ENCODE measurements at regions not wholly inside any gene's neighbourhood (a gene's known extent, or its start where the extent isn't known, plus 50 kb on each side); places are given as distances from the start of the nearest gene placed in this dataset.

DNA sequence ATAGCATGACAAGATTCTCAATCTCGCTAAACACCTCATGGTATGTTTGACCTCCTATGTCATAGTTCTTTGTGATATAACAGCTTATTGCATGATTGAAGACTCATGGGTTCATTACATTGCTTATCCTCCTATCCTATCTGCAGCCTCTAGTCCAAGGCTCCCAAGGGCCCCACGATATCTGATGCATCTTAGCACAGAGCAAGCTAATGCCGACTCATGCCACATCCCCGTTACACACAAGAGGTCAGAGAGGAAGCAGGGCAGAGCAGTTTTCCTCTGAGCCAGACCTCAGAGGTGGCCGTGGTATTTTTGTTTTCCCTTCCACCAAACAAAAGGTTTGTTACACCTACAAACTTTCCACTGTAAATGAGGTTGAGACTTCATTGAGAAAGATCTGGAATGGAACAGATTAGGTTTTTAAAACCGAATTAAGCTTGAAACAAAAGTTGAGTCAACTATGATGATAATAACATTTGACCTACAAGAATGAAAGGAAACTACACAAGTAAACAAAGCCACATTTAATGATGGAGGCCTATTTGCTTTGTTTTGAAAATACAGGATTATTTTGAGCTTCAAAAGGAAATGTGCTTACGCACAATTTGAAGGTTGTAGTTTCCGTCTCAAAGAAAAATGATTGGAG is 133.9 kb upstream of the MYLIP start:
- no peak overlapping the region for H3K9ac ChIP-seq (ENCODE audit: low read length)
- no peaks in the 10 kb centered on the region for H3K9me3 ChIP-seq (ENCODE audit: control insufficient read depth, insufficient read depth, low read depth, low read length)
- no peaks in the 10 kb centered on the region for H3K36me3 ChIP-seq (ENCODE audit: control insufficient read depth, insufficient read depth, low read length)
- peaks cover 10% of the 10 kb centered on the region for H3K4me1 ChIP-seq (ENCODE audit: control insufficient read depth, insufficient read depth, low read length)
- H3K27me3 ChIP-seq (ENCODE audit: control insufficient read depth, insufficient read depth, low read length), result no peaks in the 10 kb centered on the region
- no peak overlapping the region for H3K4me3 ChIP-seq (ENCODE audit: low read depth, low read length)
- H3K27ac ChIP-seq (ENCODE audit: low read depth, low read length), result no peak overlapping the region

- Histone ChIP-seq H3K4me3 (ENCODE audit: low read depth, low read length) (no peak overlapping the region), H3K9ac (ENCODE audit: low read length) (no peak overlapping the region), H3K27me3 (ENCODE audit: control insufficient read depth, insufficient read depth, low read length) (no peaks in the 10 kb centered on the region), H3K4me1 (ENCODE audit: control insufficient read depth, insufficient read depth, low read length) (peaks cover 10% of the 10 kb centered on the region), H3K27ac (ENCODE audit: low read depth, low read length) (no peak overlapping the region), H3K36me3 (ENCODE audit: control insufficient read depth, insufficient read depth, low read length) (no peaks in the 10 kb centered on the region), H3K9me3 (ENCODE audit: control insufficient read depth, insufficient read depth, low read depth, low read length) (no peaks in the 10 kb centered on the region)
These were observed 135.1 kb upstream of the MYLIP start for GRCh38 chr6:15993716-15994228.

DNA sequence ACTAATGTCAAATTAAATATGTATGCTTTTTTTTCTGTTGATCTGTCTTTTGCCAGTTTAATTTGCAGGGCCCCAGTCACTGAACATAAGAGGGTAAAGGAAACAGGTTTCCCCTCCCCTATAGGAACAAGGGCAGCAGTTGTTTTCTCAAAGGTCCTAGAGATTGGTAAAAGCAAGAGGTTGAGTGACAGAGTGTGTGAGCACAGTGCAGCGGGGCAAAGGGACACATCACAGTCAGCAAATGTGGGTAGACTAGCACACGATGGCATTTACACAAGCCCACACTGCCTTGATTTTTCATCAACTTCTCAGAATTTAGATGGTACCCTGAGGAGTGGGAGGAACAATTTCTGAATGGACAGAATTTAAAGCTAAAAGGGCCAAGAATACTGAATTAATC is 138.7 kb upstream of the MYLIP start:
- Histone ChIP-seq H3K27ac (ENCODE audit: low read depth, low read length) (no peak overlapping the region), H3K9ac (ENCODE audit: low read length) (no peak overlapping the region), H3K4me1 (ENCODE audit: control insufficient read depth, insufficient read depth, low read length) (peaks cover 12% of the 10 kb centered on the region), H3K9me3 (ENCODE audit: control insufficient read depth, insufficient read depth, low read depth, low read length) (no peaks in the 10 kb centered on the region), H3K27me3 (ENCODE audit: control insufficient read depth, insufficient read depth, low read length) (no peaks in the 10 kb centered on the region), H3K4me3 (ENCODE audit: low read depth, low read length) (no peak overlapping the region), H3K36me3 (ENCODE audit: control insufficient read depth, insufficient read depth, low read length) (no peaks in the 10 kb centered on the region)

DNA sequence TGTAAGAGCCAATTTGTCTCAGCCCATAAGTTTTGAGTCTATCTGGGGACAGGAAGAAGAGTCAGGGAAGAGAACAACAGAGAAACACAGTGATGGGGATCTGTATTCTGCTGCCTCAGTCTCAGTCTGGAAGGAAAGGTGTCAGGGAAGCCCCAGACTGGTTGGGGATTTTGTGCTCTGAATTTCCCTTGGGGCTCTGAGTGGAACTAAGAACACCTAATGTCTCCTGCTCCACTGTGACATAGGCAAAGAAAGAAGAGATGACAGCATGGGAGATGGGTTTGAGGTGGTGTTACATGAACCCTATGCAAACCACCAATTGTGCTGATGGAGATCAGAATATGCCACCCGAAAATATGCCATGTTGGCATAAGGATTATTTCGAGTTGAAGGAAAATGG is 139.5 kb upstream of the MYLIP start:
- H3K27ac ChIP-seq (ENCODE audit: low read depth, low read length), result no peak overlapping the region
- no peaks in the 10 kb centered on the region for H3K27me3 ChIP-seq (ENCODE audit: control insufficient read depth, insufficient read depth, low read length)
- H3K36me3 ChIP-seq (ENCODE audit: control insufficient read depth, insufficient read depth, low read length), result no peaks in the 10 kb centered on the region
- no peak overlapping the region for H3K4me3 ChIP-seq (ENCODE audit: low read depth, low read length)
- no peaks in the 10 kb centered on the region for H3K9me3 ChIP-seq (ENCODE audit: control insufficient read depth, insufficient read depth, low read depth, low read length)
- H3K4me1 ChIP-seq (ENCODE audit: control insufficient read depth, insufficient read depth, low read length), result peaks cover 9% of the 10 kb centered on the region
- H3K9ac ChIP-seq (ENCODE audit: low read length), result no peak overlapping the region

- H3K4me1 ChIP-seq (ENCODE audit: control insufficient read depth, insufficient read depth, low read length), result peaks cover 9% of the 10 kb centered on the region
- H3K36me3 ChIP-seq (ENCODE audit: control insufficient read depth, insufficient read depth, low read length), result no peaks in the 10 kb centered on the region
- no peaks in the 10 kb centered on the region for H3K27me3 ChIP-seq (ENCODE audit: control insufficient read depth, insufficient read depth, low read length)
- H3K9ac ChIP-seq (ENCODE audit: low read length), result no peak overlapping the region
- no peak overlapping the region for H3K4me3 ChIP-seq (ENCODE audit: low read depth, low read length)
- no peaks in the 10 kb centered on the region for H3K9me3 ChIP-seq (ENCODE audit: control insufficient read depth, insufficient read depth, low read depth, low read length)
- H3K27ac ChIP-seq (ENCODE audit: low read depth, low read length), result no peak overlapping the region
These were observed 141.3 kb upstream of the MYLIP start for GRCh38 chr6:15987569-15987968.

DNA sequence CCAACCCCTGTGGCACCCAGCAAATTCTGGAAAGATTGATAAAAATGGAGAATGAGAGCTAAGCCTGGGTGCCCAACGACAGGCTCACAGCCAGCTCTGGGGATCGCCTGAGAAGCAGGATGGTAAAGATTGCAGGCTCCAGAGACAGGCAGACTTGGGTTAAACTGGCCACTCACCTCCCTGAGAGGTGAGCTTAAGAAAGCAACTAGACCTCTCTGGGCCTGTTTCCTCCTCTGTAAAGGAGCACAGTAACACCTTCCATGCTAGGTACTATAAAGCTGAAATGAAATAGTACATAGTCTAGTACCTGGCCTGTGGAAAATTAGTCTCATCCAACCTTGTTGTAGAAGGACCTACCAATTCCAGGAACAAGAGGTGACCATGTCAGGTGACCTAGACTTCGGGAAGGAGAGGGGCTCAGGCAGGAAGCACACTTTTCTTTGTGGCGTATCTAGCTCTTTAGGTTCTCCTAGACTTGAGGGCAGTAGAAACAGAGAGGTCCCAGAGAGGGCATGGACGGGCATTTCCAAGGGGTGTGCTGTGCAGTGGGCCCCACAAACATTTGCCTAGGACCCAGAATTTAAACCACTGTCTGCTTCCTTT is 142.8 kb upstream of the MYLIP start:
- Histone ChIP-seq H3K9ac (ENCODE audit: low read length) (no peak overlapping the region), H3K4me1 (ENCODE audit: control insufficient read depth, insufficient read depth, low read length) (peaks cover 9% of the 10 kb centered on the region), H3K27ac (ENCODE audit: low read depth, low read length) (no peak overlapping the region), H3K4me3 (ENCODE audit: low read depth, low read length) (no peak overlapping the region), H3K27me3 (ENCODE audit: control insufficient read depth, insufficient read depth, low read length) (no peaks in the 10 kb centered on the region), H3K36me3 (ENCODE audit: control insufficient read depth, insufficient read depth, low read length) (no peaks in the 10 kb centered on the region), H3K9me3 (ENCODE audit: control insufficient read depth, insufficient read depth, low read depth, low read length) (no peaks in the 10 kb centered on the region)

GRCh38 chr6:15985379-15985959 is 143.4 kb upstream of the MYLIP start:
- Histone ChIP-seq H3K9me3 (ENCODE audit: control insufficient read depth, insufficient read depth, low read depth, low read length) (no peaks in the 10 kb centered on the region), H3K36me3 (ENCODE audit: control insufficient read depth, insufficient read depth, low read length) (no peaks in the 10 kb centered on the region), H3K27ac (ENCODE audit: low read depth, low read length) (no peak overlapping the region)

GRCh38 chr6:15981956-15982355 is 146.9 kb upstream of the MYLIP start:
- Histone ChIP-seq H3K4me3 (ENCODE audit: low read depth, low read length) (no peak overlapping the region), H3K9ac (ENCODE audit: low read length) (no peak overlapping the region), H3K27ac (ENCODE audit: low read depth, low read length) (no peak overlapping the region), H3K36me3 (ENCODE audit: control insufficient read depth, insufficient read depth, low read length) (no peaks in the 10 kb centered on the region), H3K9me3 (ENCODE audit: control insufficient read depth, insufficient read depth, low read depth, low read length) (no peaks in the 10 kb centered on the region), H3K27me3 (ENCODE audit: control insufficient read depth, insufficient read depth, low read length) (no peaks in the 10 kb centered on the region), H3K4me1 (ENCODE audit: control insufficient read depth, insufficient read depth, low read length) (peaks cover 4% of the 10 kb centered on the region; the same call in 1 of the 2 replicates)

More at GRCh38 chr6:15985379-15985959, 143.4 kb upstream of the MYLIP start:
- Histone ChIP-seq H3K27me3 (ENCODE audit: control insufficient read depth, insufficient read depth, low read length) (no peaks in the 10 kb centered on the region), H3K4me1 (ENCODE audit: control insufficient read depth, insufficient read depth, low read length) (peaks cover 9% of the 10 kb centered on the region), H3K4me3 (ENCODE audit: low read depth, low read length) (no peak overlapping the region), H3K9ac (ENCODE audit: low read length) (no peak overlapping the region)

GRCh38 chr6:15980801-15981200 is 148.1 kb upstream of the MYLIP start:
- Histone ChIP-seq H3K27me3 (ENCODE audit: control insufficient read depth, insufficient read depth, low read length) (no peaks in the 10 kb centered on the region), H3K36me3 (ENCODE audit: control insufficient read depth, insufficient read depth, low read length) (no peaks in the 10 kb centered on the region), H3K4me3 (ENCODE audit: low read depth, low read length) (no peak overlapping the region), H3K9me3 (ENCODE audit: control insufficient read depth, insufficient read depth, low read depth, low read length) (no peaks in the 10 kb centered on the region), H3K27ac (ENCODE audit: low read depth, low read length) (no peak overlapping the region), H3K9ac (ENCODE audit: low read length) (no peak overlapping the region), H3K4me1 (ENCODE audit: control insufficient read depth, insufficient read depth, low read length) (peaks cover 4% of the 10 kb centered on the region; the same call in 1 of the 2 replicates)

- Histone ChIP-seq H3K9me3 (ENCODE audit: control insufficient read depth, insufficient read depth, low read depth, low read length) (peaks cover 4% of the 10 kb centered on the region), H3K27me3 (ENCODE audit: control insufficient read depth, insufficient read depth, low read length) (no peaks in the 10 kb centered on the region), H3K9ac (ENCODE audit: low read length) (no peak overlapping the region), H3K27ac (ENCODE audit: low read depth, low read length) (no peak overlapping the region), H3K36me3 (ENCODE audit: control insufficient read depth, insufficient read depth, low read length) (no peaks in the 10 kb centered on the region), H3K4me3 (ENCODE audit: low read depth, low read length) (no peak overlapping the region), H3K4me1 (ENCODE audit: control insufficient read depth, insufficient read depth, low read length) (no peaks in the 10 kb centered on the region)
These were observed 150.5 kb upstream of the MYLIP start for GRCh38 chr6:15978426-15978825.

GRCh38 chr6:15977050-15977449 is 151.8 kb upstream of the MYLIP start:
- Histone ChIP-seq H3K9me3 (ENCODE audit: control insufficient read depth, insufficient read depth, low read depth, low read length) (peaks cover 12% of the 10 kb centered on the region), H3K27me3 (ENCODE audit: control insufficient read depth, insufficient read depth, low read length) (no peaks in the 10 kb centered on the region), H3K4me3 (ENCODE audit: low read depth, low read length) (no peak overlapping the region), H3K9ac (ENCODE audit: low read length) (no peak overlapping the region), H3K4me1 (ENCODE audit: control insufficient read depth, insufficient read depth, low read length) (no peaks in the 10 kb centered on the region), H3K27ac (ENCODE audit: low read depth, low read length) (no peak overlapping the region), H3K36me3 (ENCODE audit: control insufficient read depth, insufficient read depth, low read length) (no peaks in the 10 kb centered on the region)
